ENCODE measurements at regions not wholly inside any gene's neighbourhood (a gene's known extent, or its start where the extent isn't known, plus 50 kb on each side); places are given as distances from the start of the nearest gene placed in this dataset.

- no peaks in the 10 kb centered on the region for H3K27me3 ChIP-seq
- no peaks in the 10 kb centered on the region for H3K9me3 ChIP-seq
- no peak overlapping the region for H3K4me3 ChIP-seq
- H3K27ac ChIP-seq: no peak overlapping the region
- TF ChIP-seq CTCF (IDR thresholded peaks at IDR 0.05): no peak
- no peaks in the 10 kb centered on the region for H3K36me3 ChIP-seq
- no peaks in the 10 kb centered on the region for H3K4me1 ChIP-seq
- no peak for DNase-seq
- intact Hi-C loops (cut with DNase I; ENCODE audit: low total_unique reads): no loop called here
These were observed 159.6 kb upstream of the PZP start for GRCh38 chr12:9367828-9368227.

GRCh38 chr12:9367201-9367600, 159.0 kb upstream of the PZP start:
- no peaks in the 10 kb centered on the region for H3K27me3 ChIP-seq
- no peak overlapping the region for H3K27ac ChIP-seq
- no peaks in the 10 kb centered on the region for H3K9me3 ChIP-seq
- TF ChIP-seq CTCF (IDR thresholded peaks at IDR 0.05): no peak
- no peaks in the 10 kb centered on the region for H3K4me1 ChIP-seq
- H3K36me3 ChIP-seq: no peaks in the 10 kb centered on the region
- no peak overlapping the region for H3K4me3 ChIP-seq
- intact Hi-C loops (cut with DNase I; ENCODE audit: low total_unique reads): no loop called here
- DNase-seq: no peak

GRCh38 chr12:9365296-9365695, 157.1 kb upstream of the PZP start:
- Histone ChIP-seq H3K4me1 (no peaks in the 10 kb centered on the region), H3K27me3 (no peaks in the 10 kb centered on the region), H3K4me3 (no peak overlapping the region), H3K9me3 (no peaks in the 10 kb centered on the region), H3K27ac (no peak overlapping the region), H3K36me3 (no peaks in the 10 kb centered on the region)
- no peak for TF ChIP-seq CTCF (IDR thresholded peaks at IDR 0.05)
- no peak for DNase-seq
- intact Hi-C loops (cut with DNase I; ENCODE audit: low total_unique reads): no loop called here

GRCh38 chr12:9364224-9365176, 156.3 kb upstream of the PZP start:
- DNase-seq: no peak
- no peaks in the 10 kb centered on the region for H3K9me3 ChIP-seq
- H3K4me1 ChIP-seq: no peaks in the 10 kb centered on the region
- H3K4me3 ChIP-seq: no peak overlapping the region
- intact Hi-C loops (cut with DNase I; ENCODE audit: low total_unique reads): no loop called here
- H3K27ac ChIP-seq: no peak overlapping the region
- H3K36me3 ChIP-seq: no peaks in the 10 kb centered on the region
- no peak for TF ChIP-seq CTCF (IDR thresholded peaks at IDR 0.05)
- no peaks in the 10 kb centered on the region for H3K27me3 ChIP-seq

- Histone ChIP-seq H3K4me1 (no peaks in the 10 kb centered on the region), H3K27ac (no peak overlapping the region), H3K27me3 (no peaks in the 10 kb centered on the region), H3K4me3 (no peak overlapping the region), H3K9me3 (no peaks in the 10 kb centered on the region), H3K36me3 (no peaks in the 10 kb centered on the region)
- DNase-seq: no peak
- intact Hi-C loops (cut with DNase I; ENCODE audit: low total_unique reads): no loop called here
- no peak for TF ChIP-seq CTCF (IDR thresholded peaks at IDR 0.05)
These were observed 154.9 kb upstream of the PZP start for GRCh38 chr12:9363145-9363544.
